K562 (cell line): ENCODE measurements at regions not wholly inside any gene's neighbourhood (a gene's known extent, or its start where the extent isn't known, plus 50 kb on each side); places are given as distances from the start of the nearest gene placed in this dataset.

Experiments used
- ARID3B ChIP-seq: fragments of 250-450 bp; sonication (Bioruptor Pico); IDR thresholded peaks from 2 replicates; pipeline ENCODE4 v1.4.0; 2020; ENCODE audit warnings: borderline replicate concordance
- CEBPB ChIP-seq: fragments of 450-650 bp; IDR thresholded peaks from 2 replicates; pipeline ENCODE4 v1.6.1; 2016; ENCODE audit warnings: missing genetic modification characterization, missing compliant biosample characterization
- CTCF ChIP-seq, 3 experiments: IDR thresholded peaks in 2 of 3; conservative IDR thresholded peaks in 1 of 3; 2 replicates each; pipeline ENCODE4 v1.5.1; 2011 to 2012; ENCODE audit warnings: low read length in 3 of 3, mild to moderate bottlenecking in 3 of 3, control low read depth in 2 of 3, improper control_type of control experiment in 1 of 3, inconsistent platforms in 1 of 3, low read depth in 1 of 3, mixed read lengths in 1 of 3, moderate library complexity in 1 of 3; ENCODE audit not compliant: insufficient read depth in 2 of 3
- EGR1 ChIP-seq: fragments of 450-650 bp; conservative IDR thresholded peaks from 2 replicates; pipeline ENCODE4 v1.6.1; 2017; ENCODE audit warnings: mild to moderate bottlenecking
- ERF ChIP-seq: fragments of 450-650 bp; formaldehyde crosslinking; IDR thresholded peaks from 2 replicates; pipeline ENCODE4 v1.4.0; 2020; ENCODE audit warnings: mild to moderate bottlenecking, mixed read lengths
- EZH2 ChIP-seq: IDR thresholded peaks from 2 replicates; pipeline ENCODE4 v1.6.1; 2012; ENCODE audit warnings: low read depth, mild to moderate bottlenecking, inconsistent platforms, low read length, borderline replicate concordance
- MXI1 ChIP-seq: IDR thresholded peaks from 2 replicates; pipeline ENCODE4 v1.6.1; 2011; ENCODE audit warnings: low read depth, mild to moderate bottlenecking, improper control_type of control experiment, low read length
- POLR2AphosphoS5 ChIP-seq: IDR thresholded peaks from 2 replicates; pipeline ENCODE4 v1.6.1; 2011; ENCODE audit warnings: mild to moderate bottlenecking, low read depth, low read length, moderate library complexity; ENCODE audit not compliant: control insufficient read depth, insufficient read depth
- SNIP1 ChIP-seq: fragments of 450-650 bp; IDR thresholded peaks from 2 replicates; pipeline ENCODE4 v1.7.1; 2017; ENCODE audit warnings: low read depth, mild to moderate bottlenecking
- SREBF1 ChIP-seq: fragments of 150-350 bp; IDR thresholded peaks from 2 replicates; pipeline ENCODE4 v1.6.1; 2014; ENCODE audit warnings: antibody characterized with exemption, low read depth, low read length, borderline replicate concordance
- SRSF9 ChIP-seq: fragments of 200-400 bp; formaldehyde crosslinking; IDR thresholded peaks from 2 replicates; pipeline ENCODE4 v1.6.1; 2017; ENCODE audit warnings: low read depth, low read length, borderline replicate concordance
- ZNF384 ChIP-seq: IDR thresholded peaks from 2 replicates; pipeline ENCODE4 v1.6.1; 2012; ENCODE audit warnings: low read depth, low read length, improper control_type of control experiment
- ZNF639 ChIP-seq, 2 experiments: fragments of 200-800 bp in 1 of 2; sonication (Bioruptor generic) in 1 of 2; sonication (generic) in 1 of 2; formaldehyde crosslinking in 1 of 2; IDR thresholded peaks in 1 of 2; conservative IDR thresholded peaks in 1 of 2; 2 replicates each; pipeline versions ENCODE4 v1.5.0 to v1.6.1; 2016 to 2020; ENCODE audit warnings: missing compliant biosample characterization in 1 of 2, missing genetic modification characterization in 1 of 2, missing genetic modification reagents in 1 of 2
- TF ChIP-seq, protein P1 (sequence below), 2 experiments: fragments of 450-650 bp; IDR thresholded peaks; 2 replicates each; pipeline ENCODE4 v1.6.1; 2016; ENCODE audit warnings: mild to moderate bottlenecking in 2 of 2, borderline replicate concordance in 1 of 2, low read depth in 1 of 2, moderate library complexity in 1 of 2

DNA sequence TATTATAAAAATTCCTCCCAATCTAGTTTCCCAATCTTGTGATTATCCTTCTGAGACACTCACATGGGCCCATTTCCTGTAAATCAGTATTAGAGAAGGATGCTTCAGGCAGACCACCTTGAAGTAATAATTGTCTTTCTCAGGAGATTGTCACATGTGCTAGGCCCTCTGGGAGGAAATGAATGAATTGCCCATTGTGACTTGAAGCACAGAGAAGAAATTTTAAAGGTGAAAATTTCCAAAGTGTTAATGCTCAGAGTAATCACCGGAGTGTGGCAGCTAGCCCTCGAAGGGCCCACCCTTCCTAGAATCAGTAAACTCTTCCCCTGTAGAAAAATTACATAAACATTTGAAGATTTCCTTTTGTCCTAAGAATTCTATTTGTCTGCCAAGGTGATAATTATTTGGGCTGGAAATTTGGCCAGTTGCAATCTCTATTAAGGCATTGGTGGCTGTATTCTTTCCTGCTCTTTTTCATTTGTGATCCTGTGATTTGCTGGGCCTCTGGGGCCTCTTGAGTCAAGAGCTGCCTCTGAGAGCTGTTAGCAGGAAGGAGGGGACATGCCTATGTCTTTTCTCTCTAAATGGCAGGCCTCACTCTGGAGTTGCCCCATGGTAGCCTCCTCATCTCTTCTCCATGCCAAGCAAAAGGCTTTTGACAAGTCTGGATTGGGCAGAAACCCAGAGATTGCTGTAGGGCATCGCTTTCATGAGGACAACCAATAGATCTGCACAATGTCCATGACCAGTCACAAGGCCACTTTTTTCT, 371.5 kb upstream of the ACTBL2 start:
- TF ChIP-seq EZH2: no peak
- TF ChIP-seq POLR2AphosphoS5: no peak
- no peak for TF ChIP-seq SRSF9
- no peak for TF ChIP-seq ARID3B
- no peak for TF ChIP-seq EGR1
- TF ChIP-seq CTCF (IDR thresholded peaks at IDR 0.05 in 2 of 3, conservative IDR thresholded peaks at IDR 0.05 in 1 of 3; ENCODE audit: insufficient read depth in 2 of 3, low read depth in 1 of 3, low read length in 3 of 3): no peak
- no peak for TF ChIP-seq ZNF384
- no peak for TF ChIP-seq SNIP1
- TF ChIP-seq, protein P1, sequence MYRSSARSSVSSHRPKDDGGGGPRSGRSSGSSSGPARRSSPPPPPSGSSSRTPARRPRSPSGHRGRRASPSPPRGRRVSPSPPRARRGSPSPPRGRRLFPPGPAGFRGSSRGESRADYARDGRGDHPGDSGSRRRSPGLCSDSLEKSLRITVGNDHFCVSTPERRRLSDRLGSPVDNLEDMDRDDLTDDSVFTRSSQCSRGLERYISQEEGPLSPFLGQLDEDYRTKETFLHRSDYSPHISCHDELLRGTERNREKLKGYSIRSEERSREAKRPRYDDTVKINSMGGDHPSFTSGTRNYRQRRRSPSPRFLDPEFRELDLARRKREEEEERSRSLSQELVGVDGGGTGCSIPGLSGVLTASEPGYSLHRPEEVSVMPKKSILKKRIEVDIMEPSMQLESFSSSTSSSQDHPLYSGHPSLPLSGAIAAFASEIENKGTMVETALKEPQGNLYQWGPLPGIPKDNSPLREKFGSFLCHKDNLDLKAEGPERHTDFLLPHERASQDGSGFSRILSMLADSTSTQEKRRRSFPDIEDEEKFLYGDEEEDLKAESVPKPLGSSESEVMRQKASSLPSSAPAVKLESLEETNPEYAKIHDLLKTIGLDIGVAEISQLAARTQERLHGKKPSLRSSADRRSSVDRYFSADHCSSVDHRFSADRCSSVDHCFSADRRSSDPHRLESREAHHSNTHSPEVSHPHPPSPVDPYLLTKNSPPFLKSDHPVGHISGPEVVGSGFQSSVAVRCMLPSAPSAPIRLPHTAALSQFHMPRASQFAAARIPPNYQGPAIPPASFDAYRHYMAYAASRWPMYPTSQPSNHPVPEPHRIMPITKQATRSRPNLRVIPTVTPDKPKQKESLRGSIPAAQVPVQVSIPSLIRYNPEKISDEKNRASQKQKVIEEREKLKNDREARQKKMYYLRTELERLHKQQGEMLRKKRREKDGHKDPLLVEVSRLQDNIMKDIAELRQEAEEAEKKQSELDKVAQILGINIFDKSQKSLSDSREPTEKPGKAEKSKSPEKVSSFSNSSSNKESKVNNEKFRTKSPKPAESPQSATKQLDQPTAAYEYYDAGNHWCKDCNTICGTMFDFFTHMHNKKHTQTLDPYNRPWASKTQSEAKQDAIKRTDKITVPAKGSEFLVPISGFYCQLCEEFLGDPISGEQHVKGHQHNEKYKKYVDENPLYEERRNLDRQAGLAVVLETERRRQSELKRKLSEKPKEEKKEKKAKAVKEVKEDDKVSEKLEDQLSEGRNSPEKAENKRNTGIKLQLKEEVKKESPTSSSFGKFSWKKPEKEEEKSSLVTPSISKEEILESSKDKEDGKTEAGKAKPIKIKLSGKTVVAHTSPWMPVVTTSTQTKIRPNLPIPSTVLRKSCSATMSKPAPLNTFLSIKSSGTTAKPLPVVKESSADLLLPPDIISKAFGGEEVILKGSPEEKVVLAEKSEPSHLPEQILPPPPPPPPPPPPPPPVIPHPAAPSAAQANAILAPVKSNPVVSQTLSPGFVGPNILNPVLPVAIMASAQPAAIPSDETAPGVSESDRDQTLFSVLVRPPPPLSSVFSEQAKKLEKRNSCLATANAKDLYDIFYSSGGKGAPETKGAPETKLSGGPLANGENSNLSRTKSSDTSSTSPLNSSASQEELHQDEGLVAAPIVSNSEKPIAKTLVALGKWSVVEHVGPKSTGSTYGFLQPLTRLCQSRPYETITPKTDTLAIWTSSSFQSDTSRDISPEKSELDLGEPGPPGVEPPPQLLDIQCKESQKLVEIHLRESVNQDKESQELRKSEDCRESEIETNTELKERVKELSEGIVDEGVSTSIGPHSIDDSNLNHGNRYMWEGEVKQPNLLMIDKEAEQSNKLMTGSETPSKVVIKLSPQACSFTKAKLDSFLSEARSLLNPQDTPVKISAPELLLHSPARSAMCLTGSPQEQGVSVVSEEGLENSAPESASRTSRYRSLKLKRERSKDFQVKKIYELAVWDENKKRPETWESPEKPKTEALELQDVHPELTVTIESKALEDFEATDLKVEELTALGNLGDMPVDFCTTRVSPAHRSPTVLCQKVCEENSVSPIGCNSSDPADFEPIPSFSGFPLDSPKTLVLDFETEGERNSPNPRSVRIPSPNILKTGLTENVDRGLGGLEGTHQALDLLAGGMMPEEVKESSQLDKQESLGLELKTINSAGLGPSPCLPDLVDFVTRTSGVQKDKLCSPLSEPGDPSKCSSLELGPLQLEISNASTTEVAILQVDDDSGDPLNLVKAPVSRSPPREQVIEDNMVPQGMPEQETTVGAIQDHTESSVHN (IDR thresholded peaks at IDR 0.05; ENCODE audit: borderline replicate concordance in 1 of 2, low read depth in 1 of 2): no peak
- no peak for TF ChIP-seq MXI1
- TF ChIP-seq ERF (CRISPR knock-in tag): no peak
- no peak for TF ChIP-seq SREBF1
- no peak for TF ChIP-seq ZNF639 (CRISPR knock-in tag; conservative IDR thresholded peaks at IDR 0.05 in 1 of 2, IDR thresholded peaks at IDR 0.05 in 1 of 2)
- no peak for TF ChIP-seq CEBPB (tag)
